ENCODE measurements at regions not wholly inside any gene's neighbourhood (a gene's known extent, or its start where the extent isn't known, plus 50 kb on each side); places are given as distances from the start of the nearest gene placed in this dataset.
A peak's percentile ranks its signal among the peaks of the same experiment; 100 is the strongest.

- no peaks in the 10 kb centered on the region for H3K36me3 ChIP-seq (ENCODE audit: insufficient read depth, low read length)
- H2AFZ ChIP-seq (ENCODE audit: low read depth, low read length) = no peak overlapping the region
- H3K4me2 ChIP-seq (ENCODE audit: low read length) = peak overlapping the region; percentile 33
- H3K79me2 ChIP-seq (replicated peaks; ENCODE audit: insufficient read depth, low read length) = no peaks in the 10 kb centered on the region
- H3K27me3 ChIP-seq (ENCODE audit: insufficient read depth, low read depth, low read length) = no peaks in the 10 kb centered on the region
- H3K4me3 ChIP-seq (ENCODE audit: low read length) = peak overlapping the region; percentile 46
- peak overlapping the region; percentile 76 for H3K27ac ChIP-seq (ENCODE audit: low read length)
- no peaks in the 10 kb centered on the region for H3K9me2 ChIP-seq (ENCODE audit: insufficient read depth, low read length)
- H3K9me3 ChIP-seq (ENCODE audit: low read length) = no peaks in the 10 kb centered on the region
- H4K20me1 ChIP-seq (ENCODE audit: insufficient read depth) = no peaks in the 10 kb centered on the region
- no peaks in the 10 kb centered on the region for H3F3A ChIP-seq (ENCODE audit: insufficient read depth, low read length, poor library complexity, severe bottlenecking)
- H3K9ac ChIP-seq (ENCODE audit: low read length) = peak overlapping the region; percentile 32
- TF ChIP-seq EZH2 (IDR thresholded peaks at IDR 0.05; ENCODE audit: borderline replicate concordance, insufficient read depth, low read length, poor library complexity, severe bottlenecking) (no peak), SMC3 (conservative IDR thresholded peaks at IDR 0.05; ENCODE audit: poor library complexity) (peak; percentile 26), POLR2AphosphoS5 (IDR thresholded peaks at IDR 0.05) (peak; percentile 57), CTCF (IDR thresholded peaks at IDR 0.05; ENCODE audit: poor library complexity, severe bottlenecking) (peak; percentile 60), RAD21 (conservative IDR thresholded peaks at IDR 0.05) (peak; percentile 49), TAF1 (IDR thresholded peaks at IDR 0.05; ENCODE audit: low read depth) (no peak), EP300 (conservative IDR thresholded peaks at IDR 0.05; ENCODE audit: poor library complexity, severe bottlenecking) (peak; percentile 95), REST (IDR thresholded peaks at IDR 0.05; ENCODE audit: borderline replicate concordance) (no peak), MXI1 (conservative IDR thresholded peaks at IDR 0.05; ENCODE audit: poor library complexity, severe bottlenecking) (no peak)
Observed at GRCh38 chr14:34262127-34262910, 199.7 kb downstream of the SPTSSA start.

GRCh38 chr14:34259996-34260395 lies 202.0 kb downstream of the SPTSSA start:
- Histone ChIP-seq H3K9me2 (ENCODE audit: insufficient read depth, low read length) (no peaks in the 10 kb centered on the region), H3K4me3 (ENCODE audit: low read length) (no peak overlapping the region), H2AFZ (ENCODE audit: low read depth, low read length) (no peak overlapping the region), H3F3A (ENCODE audit: insufficient read depth, low read length, poor library complexity, severe bottlenecking) (no peaks in the 10 kb centered on the region), H3K79me2 (replicated peaks; ENCODE audit: insufficient read depth, low read length) (no peaks in the 10 kb centered on the region), H3K27me3 (ENCODE audit: insufficient read depth, low read depth, low read length) (no peaks in the 10 kb centered on the region), H3K9me3 (ENCODE audit: low read length) (no peaks in the 10 kb centered on the region), H3K4me2 (ENCODE audit: low read length) (no peak overlapping the region), H3K36me3 (ENCODE audit: insufficient read depth, low read length) (no peaks in the 10 kb centered on the region), H4K20me1 (ENCODE audit: insufficient read depth) (no peaks in the 10 kb centered on the region), H3K27ac (ENCODE audit: low read length) (no peak overlapping the region), H3K9ac (ENCODE audit: low read length) (no peak overlapping the region)
- TF ChIP-seq RAD21 (conservative IDR thresholded peaks at IDR 0.05) = no peak
- no peak for TF ChIP-seq EP300 (conservative IDR thresholded peaks at IDR 0.05; ENCODE audit: poor library complexity, severe bottlenecking)
- no peak for TF ChIP-seq SMC3 (conservative IDR thresholded peaks at IDR 0.05; ENCODE audit: poor library complexity)
- TF ChIP-seq CTCF (IDR thresholded peaks at IDR 0.05; ENCODE audit: poor library complexity, severe bottlenecking) = no peak
